ENCODE measurements at regions not wholly inside any gene's neighbourhood (a gene's known extent, or its start where the extent isn't known, plus 50 kb on each side); places are given as distances from the start of the nearest gene placed in this dataset.

- no peak for DNase-seq (ENCODE audit: low spot score in 2 of 2)
- TF ChIP-seq POLR2A (IDR thresholded peaks at IDR 0.05): no peak
- TF ChIP-seq CTCF (IDR thresholded peaks at IDR 0.05): no peak
- WGBS, 2 donors: 85 to 87% methylated on average over 3 of the region's 3 CpGs
- no peak overlapping the region for H3K4me3 ChIP-seq (ENCODE audit: low read depth, poor library complexity, severe bottlenecking)
- intact Hi-C loops (cut with DNase I; ENCODE audit: low total_unique reads): no loop called here
These were observed 163.6 kb downstream of the HGF start for GRCh38 chr7:81606078-81606863.

GRCh38 chr7:81605493-81605892 is 164.4 kb downstream of the HGF start:
- intact Hi-C loops (cut with DNase I; ENCODE audit: low total_unique reads): no loop called here
- no peak overlapping the region for H3K4me3 ChIP-seq (ENCODE audit: low read depth, poor library complexity, severe bottlenecking)
- 94 to 99% methylated on average over 4 of the region's 4 CpGs for WGBS, 2 donors
- TF ChIP-seq POLR2A (IDR thresholded peaks at IDR 0.05): no peak
- TF ChIP-seq CTCF (IDR thresholded peaks at IDR 0.05): no peak
- no peak for DNase-seq (ENCODE audit: low spot score in 2 of 2)

GRCh38 chr7:81604808-81605174 is 165.1 kb downstream of the HGF start:
- WGBS, 2 donors: 72 to 96% methylated on average over 2 of the region's 2 CpGs
- DNase-seq (ENCODE audit: low spot score in 2 of 2): no peak
- TF ChIP-seq CTCF (IDR thresholded peaks at IDR 0.05) (no peak), POLR2A (IDR thresholded peaks at IDR 0.05) (no peak)
- intact Hi-C loops (cut with DNase I; ENCODE audit: low total_unique reads): no loop called here
- no peak overlapping the region for H3K4me3 ChIP-seq (ENCODE audit: low read depth, poor library complexity, severe bottlenecking)

- WGBS, 2 donors: 79 to 86% methylated on average over 12 of the region's 12 CpGs
- H3K4me3 ChIP-seq (ENCODE audit: low read depth, poor library complexity, severe bottlenecking): no peak overlapping the region
- TF ChIP-seq CTCF (IDR thresholded peaks at IDR 0.05) (no peak), POLR2A (IDR thresholded peaks at IDR 0.05) (no peak)
- no peak for DNase-seq (ENCODE audit: low spot score in 2 of 2)
- intact Hi-C loops (cut with DNase I; ENCODE audit: low total_unique reads): no loop called here
These were observed 165.6 kb downstream of the HGF start for GRCh38 chr7:81604075-81604807.

GRCh38 chr7:81600608-81601007 is 169.2 kb downstream of the HGF start:
- TF ChIP-seq POLR2A (IDR thresholded peaks at IDR 0.05) (no peak), CTCF (IDR thresholded peaks at IDR 0.05) (no peak)
- intact Hi-C loops (cut with DNase I; ENCODE audit: low total_unique reads): no loop called here
- 59 to 73% methylated on average over 2 of the region's 2 CpGs for WGBS, 2 donors
- H3K4me3 ChIP-seq (ENCODE audit: low read depth, poor library complexity, severe bottlenecking): no peak overlapping the region
- no peak for DNase-seq (ENCODE audit: low spot score in 2 of 2)
